ENCODE measurements at regions not wholly inside any gene's neighbourhood (a gene's known extent, or its start where the extent isn't known, plus 50 kb on each side); places are given as distances from the start of the nearest gene placed in this dataset.

- POLR2A ChIA-PET: no interaction called here
- no peak for DNase-seq
- CTCF ChIA-PET: interaction anchor here (0.9 kb wide), 1 partner anchor 15 kb away, joined by 3 read pairs; no protein-coding TSS in a partner anchor
- Mint-ChIP-seq H3K4me1 (no peaks in the 10 kb centered on the region), H3K27me3 (peaks cover 37% of the 10 kb centered on the region), H3K4me3 (no peak overlapping the region), H3K9me3 (no peaks in the 10 kb centered on the region), H3K36me3 (ENCODE audit: low read depth) (no peaks in the 10 kb centered on the region), H3K27ac (no peak overlapping the region)
These were observed 223.8 kb downstream of the SEC61B start for GRCh38 chr9:99445920-99446319.

GRCh38 chr9:99447951-99448350 lies 225.9 kb downstream of the SEC61B start:
- Mint-ChIP-seq H3K27me3 (peaks cover 38% of the 10 kb centered on the region), H3K36me3 (ENCODE audit: low read depth) (no peaks in the 10 kb centered on the region), H3K4me1 (no peaks in the 10 kb centered on the region), H3K4me3 (no peak overlapping the region), H3K9me3 (no peaks in the 10 kb centered on the region), H3K27ac (no peak overlapping the region)
- ChIA-PET POLR2A (no interaction called here), CTCF (interaction anchor here (1.0 kb wide), 1 partner anchor 11 kb away, joined by 3 read pairs; no protein-coding TSS in a partner anchor)
- DNase-seq: no peak

- Mint-ChIP-seq H3K9me3 (no peaks in the 10 kb centered on the region), H3K36me3 (ENCODE audit: low read depth) (no peaks in the 10 kb centered on the region), H3K4me1 (no peaks in the 10 kb centered on the region), H3K27ac (no peak overlapping the region), H3K27me3 (peaks cover 40% of the 10 kb centered on the region), H3K4me3 (no peak overlapping the region)
- CTCF ChIA-PET: interaction anchor here (0.6 kb wide), 2 partner anchors 17 to 1110 kb away, joined by 3 read pairs; no protein-coding TSS in a partner anchor
- DNase-seq: no peak
- POLR2A ChIA-PET: no interaction called here
These were observed 227.6 kb downstream of the SEC61B start for GRCh38 chr9:99449726-99450125.

- POLR2A ChIA-PET: no interaction called here
- Mint-ChIP-seq H3K9me3 (no peaks in the 10 kb centered on the region), H3K4me1 (no peaks in the 10 kb centered on the region), H3K36me3 (ENCODE audit: low read depth) (no peaks in the 10 kb centered on the region), H3K4me3 (no peak overlapping the region), H3K27ac (no peak overlapping the region), H3K27me3 (peaks cover 42% of the 10 kb centered on the region)
- CTCF ChIA-PET: no interaction called here
- no peak for DNase-seq
These were observed 229.1 kb downstream of the SEC61B start for GRCh38 chr9:99451112-99451606.

GRCh38 chr9:99457406-99457805 lies 235.3 kb downstream of the SEC61B start:
- Mint-ChIP-seq H3K4me1 (no peaks in the 10 kb centered on the region), H3K36me3 (ENCODE audit: low read depth) (no peaks in the 10 kb centered on the region), H3K27ac (no peak overlapping the region), H3K4me3 (no peak overlapping the region), H3K27me3 (peaks cover 22% of the 10 kb centered on the region), H3K9me3 (no peaks in the 10 kb centered on the region)
- ChIA-PET CTCF (no interaction called here), POLR2A (no interaction called here)
- no peak for DNase-seq

GRCh38 chr9:99457981-99458380 lies 235.9 kb downstream of the SEC61B start:
- H3K36me3 Mint-ChIP-seq (ENCODE audit: low read depth): no peaks in the 10 kb centered on the region
- POLR2A ChIA-PET: no interaction called here
- CTCF ChIA-PET: no interaction called here

GRCh38 chr9:99459919-99460318 lies 237.8 kb downstream of the SEC61B start:
- no peak overlapping the region for H3K27ac Mint-ChIP-seq
- no peak overlapping the region for H3K4me3 Mint-ChIP-seq
- no peaks in the 10 kb centered on the region for H3K9me3 Mint-ChIP-seq
- ChIA-PET POLR2A (no interaction called here), CTCF (no interaction called here)
- DNase-seq: no peak
- no peaks in the 10 kb centered on the region for H3K36me3 Mint-ChIP-seq (ENCODE audit: low read depth)
- H3K27me3 Mint-ChIP-seq: peaks cover 11% of the 10 kb centered on the region
- H3K4me1 Mint-ChIP-seq: no peaks in the 10 kb centered on the region

More at GRCh38 chr9:99457981-99458380, 235.9 kb downstream of the SEC61B start:
- Mint-ChIP-seq H3K27me3 (peaks cover 20% of the 10 kb centered on the region), H3K9me3 (no peaks in the 10 kb centered on the region), H3K4me1 (no peaks in the 10 kb centered on the region), H3K27ac (no peak overlapping the region), H3K4me3 (no peak overlapping the region)
- DNase-seq: no peak

GRCh38 chr9:99463131-99463530 lies 241.0 kb downstream of the SEC61B start:
- CTCF ChIA-PET: interaction anchor here (1.1 to 1.8 kb wide), 2 partner anchors 17 to 31 kb away, joined by 3 to 5 read pairs; no protein-coding TSS in a partner anchor
- no peak overlapping the region for H3K27ac Mint-ChIP-seq
- POLR2A ChIA-PET: no interaction called here
- peaks cover 3% of the 10 kb centered on the region for H3K27me3 Mint-ChIP-seq
- H3K4me3 Mint-ChIP-seq: no peak overlapping the region
- no peaks in the 10 kb centered on the region for H3K9me3 Mint-ChIP-seq
- H3K36me3 Mint-ChIP-seq (ENCODE audit: low read depth): no peaks in the 10 kb centered on the region
- no peak for DNase-seq
- no peaks in the 10 kb centered on the region for H3K4me1 Mint-ChIP-seq

- Mint-ChIP-seq H3K27ac (no peak overlapping the region), H3K36me3 (ENCODE audit: low read depth) (no peaks in the 10 kb centered on the region), H3K27me3 (peaks cover 3% of the 10 kb centered on the region), H3K9me3 (no peaks in the 10 kb centered on the region), H3K4me3 (no peak overlapping the region), H3K4me1 (no peaks in the 10 kb centered on the region)
- ChIA-PET CTCF (no interaction called here), POLR2A (no interaction called here)
- no peak for DNase-seq
These were observed 242.5 kb downstream of the SEC61B start for GRCh38 chr9:99464568-99464967.

- H3K36me3 Mint-ChIP-seq (ENCODE audit: low read depth): no peaks in the 10 kb centered on the region
These were observed 243.3 kb downstream of the SEC61B start for GRCh38 chr9:99465231-99465907.

GRCh38 chr9:99466104-99466503 lies 244.0 kb downstream of the SEC61B start:
- no peak for DNase-seq
- Mint-ChIP-seq H3K9me3 (no peaks in the 10 kb centered on the region), H3K36me3 (ENCODE audit: low read depth) (no peaks in the 10 kb centered on the region), H3K27ac (no peak overlapping the region), H3K4me1 (no peaks in the 10 kb centered on the region), H3K4me3 (no peak overlapping the region), H3K27me3 (peaks cover 3% of the 10 kb centered on the region)
- ChIA-PET CTCF (interaction anchor here (0.6 to 1.1 kb wide), 2 partner anchors 20 to 64 kb away, joined by 3 read pairs; no protein-coding TSS in a partner anchor), POLR2A (no interaction called here)

More at GRCh38 chr9:99465231-99465907, 243.3 kb downstream of the SEC61B start:
- Mint-ChIP-seq H3K4me1 (no peaks in the 10 kb centered on the region), H3K4me3 (no peak overlapping the region), H3K27me3 (peaks cover 3% of the 10 kb centered on the region), H3K27ac (no peak overlapping the region), H3K9me3 (no peaks in the 10 kb centered on the region)
- DNase-seq: no peak
- ChIA-PET CTCF (interaction anchor here (0.6 to 1.1 kb wide), 2 partner anchors 21 to 64 kb away, joined by 3 read pairs; no protein-coding TSS in a partner anchor), POLR2A (no interaction called here)

GRCh38 chr9:99466781-99467180 lies 244.7 kb downstream of the SEC61B start:
- Mint-ChIP-seq H3K27me3 (peaks cover 6% of the 10 kb centered on the region), H3K4me3 (no peak overlapping the region), H3K4me1 (no peaks in the 10 kb centered on the region), H3K27ac (no peak overlapping the region), H3K36me3 (ENCODE audit: low read depth) (no peaks in the 10 kb centered on the region), H3K9me3 (no peaks in the 10 kb centered on the region)
- ChIA-PET CTCF (interaction anchor here (1.0 kb wide), 1 partner anchor 68 kb away, joined by 4 read pairs; no protein-coding TSS in a partner anchor), POLR2A (no interaction called here)
- DNase-seq: no peak

GRCh38 chr9:99471033-99471432 lies 249.0 kb downstream of the SEC61B start:
- H3K36me3 Mint-ChIP-seq (ENCODE audit: low read depth): no peaks in the 10 kb centered on the region
- H3K9me3 Mint-ChIP-seq: no peaks in the 10 kb centered on the region
- peaks cover 15% of the 10 kb centered on the region for H3K27me3 Mint-ChIP-seq
- DNase-seq: no peak
- POLR2A ChIA-PET: no interaction called here
- CTCF ChIA-PET: interaction anchor here (0.6 kb wide), 1 partner anchor 774 kb away, joined by 3 read pairs; no protein-coding TSS in a partner anchor
- H3K4me1 Mint-ChIP-seq: no peaks in the 10 kb centered on the region
- no peak overlapping the region for H3K27ac Mint-ChIP-seq
- H3K4me3 Mint-ChIP-seq: no peak overlapping the region

Data from activated CD4-positive, alpha-beta T cell treated with anti-CD3 and anti-CD28 coated beads, Interleukin-2, amount 10 ng/mL, durations not matched to agents 7 days and 5 days (primary cell).